IPS-15b (cell line): ENCODE measurements at regions not wholly inside any gene's neighbourhood (a gene's known extent, or its start where the extent isn't known, plus 50 kb on each side); places are given as distances from the start of the nearest gene placed in this dataset.

Experiments used
- H3K27me3 ChIP-seq: one replicate; pipeline ENCODE4 v1.6.1; 2013; ENCODE audit warnings: low read length; ENCODE audit not compliant: control insufficient read depth, insufficient read depth
- H3K36me3 ChIP-seq: one replicate; pipeline ENCODE4 v1.6.1; 2013; ENCODE audit warnings: low read length; ENCODE audit not compliant: control insufficient read depth, insufficient read depth
- H3K4me1 ChIP-seq: one replicate; pipeline ENCODE4 v1.6.1; 2013; ENCODE audit warnings: mild to moderate bottlenecking, low read length; ENCODE audit not compliant: control insufficient read depth, insufficient read depth
- H3K4me3 ChIP-seq: one replicate; pipeline ENCODE4 v1.5.1; 2013; ENCODE audit warnings: low read depth, low read length
- H3K9ac ChIP-seq: one replicate; pipeline ENCODE4 v1.6.1; 2013; ENCODE audit warnings: low read depth, mild to moderate bottlenecking, low read length
- H3K9me3 ChIP-seq: one replicate; pipeline ENCODE4 v1.6.1; 2013; ENCODE audit warnings: mild to moderate bottlenecking, low read length; ENCODE audit not compliant: control insufficient read depth, insufficient read depth

GRCh38 chr3:118781839-118782238 lies 252.8 kb downstream of the IGSF11 start:
- Histone ChIP-seq H3K27me3 (no peaks in the 10 kb centered on the region), H3K9ac (no peak overlapping the region), H3K4me1 (peaks cover 4% of the 10 kb centered on the region), H3K36me3 (no peaks in the 10 kb centered on the region), H3K4me3 (no peak overlapping the region), H3K9me3 (no peaks in the 10 kb centered on the region)

GRCh38 chr3:118782755-118783202 lies 251.9 kb downstream of the IGSF11 start:
- Histone ChIP-seq H3K36me3 (no peaks in the 10 kb centered on the region), H3K4me3 (no peak overlapping the region), H3K4me1 (peaks cover 4% of the 10 kb centered on the region), H3K9ac (no peak overlapping the region), H3K27me3 (no peaks in the 10 kb centered on the region), H3K9me3 (no peaks in the 10 kb centered on the region)

GRCh38 chr3:118785415-118785814 lies 249.2 kb downstream of the IGSF11 start:
- H3K4me3 ChIP-seq, result no peak overlapping the region
- H3K27me3 ChIP-seq, result no peaks in the 10 kb centered on the region
- H3K9me3 ChIP-seq, result no peaks in the 10 kb centered on the region
- no peaks in the 10 kb centered on the region for H3K4me1 ChIP-seq
- no peaks in the 10 kb centered on the region for H3K36me3 ChIP-seq
- H3K9ac ChIP-seq, result no peak overlapping the region

GRCh38 chr3:118791246-118791645 lies 243.4 kb downstream of the IGSF11 start:
- no peak overlapping the region for H3K9ac ChIP-seq
- no peaks in the 10 kb centered on the region for H3K9me3 ChIP-seq
- no peaks in the 10 kb centered on the region for H3K4me1 ChIP-seq
- H3K36me3 ChIP-seq, result no peaks in the 10 kb centered on the region
- H3K4me3 ChIP-seq, result no peak overlapping the region
- no peaks in the 10 kb centered on the region for H3K27me3 ChIP-seq

- Histone ChIP-seq H3K4me3 (no peak overlapping the region), H3K27me3 (no peaks in the 10 kb centered on the region), H3K36me3 (no peaks in the 10 kb centered on the region), H3K4me1 (no peaks in the 10 kb centered on the region), H3K9ac (no peak overlapping the region), H3K9me3 (no peaks in the 10 kb centered on the region)
These were observed 242.5 kb downstream of the IGSF11 start for GRCh38 chr3:118792191-118792590.

GRCh38 chr3:118793176-118793575 lies 241.5 kb downstream of the IGSF11 start:
- Histone ChIP-seq H3K9me3 (no peaks in the 10 kb centered on the region), H3K9ac (no peak overlapping the region), H3K4me1 (no peaks in the 10 kb centered on the region), H3K36me3 (no peaks in the 10 kb centered on the region), H3K4me3 (no peak overlapping the region), H3K27me3 (no peaks in the 10 kb centered on the region)

- Histone ChIP-seq H3K36me3 (peaks cover 2% of the 10 kb centered on the region), H3K27me3 (no peaks in the 10 kb centered on the region), H3K4me1 (no peaks in the 10 kb centered on the region), H3K9me3 (no peaks in the 10 kb centered on the region), H3K9ac (no peak overlapping the region), H3K4me3 (no peak overlapping the region)
These were observed 235.3 kb downstream of the IGSF11 start for GRCh38 chr3:118799303-118799702.

- H3K4me3 ChIP-seq, result no peak overlapping the region
- no peaks in the 10 kb centered on the region for H3K4me1 ChIP-seq
- no peaks in the 10 kb centered on the region for H3K27me3 ChIP-seq
- no peaks in the 10 kb centered on the region for H3K9me3 ChIP-seq
- peaks cover 2% of the 10 kb centered on the region for H3K36me3 ChIP-seq
- H3K9ac ChIP-seq, result no peak overlapping the region
These were observed 232.7 kb downstream of the IGSF11 start for GRCh38 chr3:118801899-118802298.

- Histone ChIP-seq H3K4me3 (no peak overlapping the region), H3K27me3 (no peaks in the 10 kb centered on the region), H3K4me1 (no peaks in the 10 kb centered on the region)
These were observed 232.1 kb downstream of the IGSF11 start for GRCh38 chr3:118802325-118803095.

GRCh38 chr3:118803096-118803476 lies 231.6 kb downstream of the IGSF11 start:
- Histone ChIP-seq H3K9me3 (no peaks in the 10 kb centered on the region), H3K4me1 (no peaks in the 10 kb centered on the region), H3K27me3 (no peaks in the 10 kb centered on the region), H3K4me3 (no peak overlapping the region), H3K9ac (no peak overlapping the region), H3K36me3 (peaks cover 2% of the 10 kb centered on the region)

More at GRCh38 chr3:118802325-118803095, 232.1 kb downstream of the IGSF11 start:
- H3K36me3 ChIP-seq, result peaks cover 2% of the 10 kb centered on the region
- no peak overlapping the region for H3K9ac ChIP-seq
- no peaks in the 10 kb centered on the region for H3K9me3 ChIP-seq

GRCh38 chr3:118805007-118805406 lies 229.6 kb downstream of the IGSF11 start:
- Histone ChIP-seq H3K27me3 (no peaks in the 10 kb centered on the region), H3K9me3 (no peaks in the 10 kb centered on the region), H3K36me3 (peaks cover 2% of the 10 kb centered on the region)

GRCh38 chr3:118806423-118806822 lies 228.2 kb downstream of the IGSF11 start:
- Histone ChIP-seq H3K9ac (no peak overlapping the region), H3K9me3 (no peaks in the 10 kb centered on the region), H3K36me3 (peaks cover 2% of the 10 kb centered on the region), H3K27me3 (no peaks in the 10 kb centered on the region), H3K4me3 (no peak overlapping the region), H3K4me1 (no peaks in the 10 kb centered on the region)

More at GRCh38 chr3:118805007-118805406, 229.6 kb downstream of the IGSF11 start:
- H3K9ac ChIP-seq, result no peak overlapping the region
- no peak overlapping the region for H3K4me3 ChIP-seq
- no peaks in the 10 kb centered on the region for H3K4me1 ChIP-seq
